HG03159 (cell line): ENCODE measurements at regions not wholly inside any gene's neighbourhood (a gene's known extent, or its start where the extent isn't known, plus 50 kb on each side); places are given as distances from the start of the nearest gene placed in this dataset.

ENCODE experiments used
- ATAC-seq: cut with Tn5 transposase; IDR thresholded peaks from one replicate; pipeline ENCODE4 v1.9.1; 2021; ENCODE audit warnings: mild to moderate bottlenecking, moderate library complexity; ENCODE audit not compliant: unreplicated experiment

GRCh38 chrX:113935518-113935917 is 648.4 kb upstream of the HTR2C start:
- no peak for ATAC-seq

DNA sequence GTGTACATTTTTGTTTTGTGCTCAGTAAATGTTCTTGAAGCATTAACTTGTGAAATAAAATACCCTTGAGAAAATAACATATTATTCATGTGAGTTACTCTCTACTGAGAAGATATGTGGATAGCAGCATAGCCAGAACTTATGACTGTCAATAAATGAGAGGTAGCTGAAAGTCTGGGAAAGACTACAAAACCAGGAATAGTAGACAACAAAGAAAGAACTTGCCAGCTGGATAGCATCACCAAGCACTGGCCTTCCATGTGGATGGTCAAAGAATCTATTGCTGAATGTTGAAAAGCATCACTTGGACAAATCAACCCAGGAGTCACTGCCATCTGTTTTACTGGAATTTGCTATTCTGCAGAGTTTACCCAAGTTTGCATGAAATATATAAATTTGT is 650.0 kb upstream of the HTR2C start:
- ATAC-seq = no peak

- ATAC-seq = peak; percentile 76
Observed at GRCh38 chrX:113929004-113929403, 654.9 kb upstream of the HTR2C start.

DNA sequence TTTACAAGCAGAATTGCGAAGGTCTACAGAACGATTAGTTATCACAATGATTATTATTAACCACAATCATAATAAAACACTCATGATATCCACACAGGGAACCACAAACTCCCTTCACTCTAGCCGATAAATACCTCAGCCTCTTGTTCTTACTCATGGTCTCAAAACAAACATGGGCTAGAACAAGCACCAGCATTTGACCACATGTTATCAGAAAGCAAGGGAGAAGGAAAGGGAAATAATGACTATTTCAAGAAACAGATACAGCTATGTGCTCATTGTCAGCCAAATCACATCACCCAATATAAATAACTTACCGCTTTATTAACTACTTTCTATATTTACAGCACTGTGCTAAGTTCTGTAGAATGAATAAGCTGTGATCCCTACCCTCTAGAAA is 663.2 kb upstream of the HTR2C start:
- no peak for ATAC-seq

- ATAC-seq = no peak
Observed at GRCh38 chrX:113919387-113919786, 664.5 kb upstream of the HTR2C start.

GRCh38 chrX:113906168-113906567 is 677.7 kb upstream of the HTR2C start:
- no peak for ATAC-seq

DNA sequence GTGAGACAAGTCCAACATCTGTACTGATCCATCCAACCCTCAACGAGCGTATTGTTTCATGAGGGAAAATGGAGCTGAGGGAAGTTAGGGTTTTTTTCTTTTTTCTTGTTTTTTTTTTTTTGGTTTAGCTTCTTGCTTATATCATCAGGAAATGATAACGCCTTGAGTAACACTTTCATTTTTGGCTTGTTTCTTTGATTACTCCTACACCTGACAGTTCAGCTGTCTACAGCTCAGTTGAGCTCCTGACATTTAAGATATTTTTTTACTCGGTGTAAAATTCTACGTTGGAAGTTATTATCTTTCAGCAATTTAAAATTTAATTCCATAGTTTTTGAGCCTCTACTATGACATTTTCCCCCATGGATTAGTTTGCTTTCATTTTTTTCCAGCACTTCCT is 691.0 kb upstream of the HTR2C start:
- ATAC-seq = no peak

DNA sequence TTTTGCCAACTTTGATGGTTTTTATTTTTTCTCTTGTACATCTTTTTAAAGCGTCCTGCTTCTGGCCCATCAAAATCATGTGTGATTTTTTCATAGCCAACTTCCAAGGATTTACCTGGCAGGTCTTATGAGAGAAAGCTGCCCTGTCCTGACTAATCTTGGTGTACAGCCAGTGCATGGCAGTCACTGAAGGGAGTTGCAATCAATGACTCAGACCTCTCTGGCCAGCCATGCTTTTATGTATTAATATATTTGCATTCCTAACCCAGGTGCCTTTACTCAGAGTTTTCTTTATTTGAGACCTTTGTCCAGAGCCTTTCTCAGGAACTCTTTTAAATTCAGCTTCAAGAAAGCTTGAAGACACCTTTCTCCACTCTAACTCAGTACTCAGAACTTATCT is 691.5 kb upstream of the HTR2C start:
- no peak for ATAC-seq

- no peak for ATAC-seq
Observed at GRCh38 chrX:113873056-113873455, 710.8 kb upstream of the HTR2C start.

DNA sequence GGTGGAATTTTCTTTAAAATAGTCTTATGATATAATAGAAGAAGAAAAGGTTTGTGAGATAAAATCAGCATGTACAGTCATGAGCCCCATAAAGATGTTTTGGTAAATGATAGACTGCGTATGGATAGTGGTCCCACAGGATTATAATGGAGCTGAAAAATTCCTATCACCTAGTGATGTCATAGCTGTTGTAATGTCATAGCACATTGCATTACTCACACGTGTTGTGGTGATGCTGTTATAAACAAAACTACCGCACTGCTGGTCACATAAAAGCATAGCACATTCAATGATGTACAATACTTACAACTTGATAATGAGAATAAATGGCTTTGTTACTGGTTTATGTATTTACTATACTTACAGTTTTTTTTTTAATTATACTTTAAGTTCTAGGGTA is 715.2 kb upstream of the HTR2C start:
- ATAC-seq = no peak

- ATAC-seq = no peak
Observed at GRCh38 chrX:113868177-113868576, 715.7 kb upstream of the HTR2C start.

- no peak for ATAC-seq
Observed at GRCh38 chrX:113849408-113849807, 734.5 kb upstream of the HTR2C start.

DNA sequence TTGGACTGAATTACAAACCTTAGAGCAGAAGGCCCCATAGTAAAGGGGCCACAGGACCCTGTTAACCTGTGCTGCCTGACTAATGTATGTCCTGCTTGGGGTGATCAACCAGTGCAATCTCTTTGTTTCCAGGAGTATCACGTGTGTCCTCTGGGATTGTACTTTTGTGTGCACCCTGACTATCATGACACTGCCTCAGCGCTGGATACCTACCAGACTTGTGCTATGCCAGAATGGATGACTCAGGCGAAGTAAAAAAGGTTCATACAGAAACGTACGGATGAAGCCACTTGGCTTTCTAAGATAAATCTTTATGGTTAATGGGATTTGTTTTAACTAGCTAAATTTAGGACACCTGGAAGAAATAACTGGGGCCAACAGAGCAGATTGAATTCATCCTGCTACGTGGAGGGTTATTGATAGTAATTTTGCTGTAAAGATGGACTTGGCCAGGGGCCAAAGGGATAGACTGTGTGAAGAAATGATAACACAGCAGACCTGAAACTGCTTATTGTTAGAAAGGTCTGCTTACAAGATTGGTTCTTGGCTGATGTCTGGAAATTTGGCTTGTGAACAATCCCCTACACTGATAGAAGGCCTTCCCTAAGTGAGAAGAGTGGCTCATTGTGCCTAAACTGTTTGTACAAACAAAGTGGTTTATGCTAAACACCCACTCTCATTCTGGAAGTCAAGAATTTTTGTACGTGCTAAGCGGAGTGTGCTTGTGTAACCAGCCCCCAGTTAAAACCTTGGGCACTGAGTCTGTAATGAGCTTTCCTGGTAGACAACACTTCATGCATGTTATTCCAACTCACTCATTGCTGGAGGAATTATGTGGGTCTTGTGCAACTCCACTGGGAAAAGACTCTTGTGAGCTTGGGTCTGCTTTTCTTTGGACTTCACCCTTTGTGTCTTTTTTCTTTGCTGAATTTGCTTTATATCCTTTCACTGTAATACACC is 750.5 kb upstream of the HTR2C start:
- no peak for ATAC-seq

DNA sequence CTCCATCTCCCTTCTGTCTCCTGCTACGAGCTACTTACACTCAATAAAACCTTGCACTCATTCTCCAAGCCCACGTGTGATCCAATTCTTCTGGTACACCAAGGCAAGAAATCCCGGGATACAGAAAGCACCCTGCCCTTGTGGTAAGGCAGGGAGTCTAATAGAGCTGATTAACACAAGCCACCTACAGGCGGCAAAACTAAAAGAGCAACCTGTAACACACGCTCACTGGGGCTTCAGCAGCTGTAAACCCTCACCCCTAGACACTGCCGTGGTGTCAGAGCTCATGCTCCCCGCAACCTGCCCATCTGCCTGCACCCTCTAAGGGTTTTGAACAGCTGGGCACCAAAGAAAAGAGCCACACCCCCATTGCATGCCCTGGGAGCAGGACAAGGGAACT is 755.4 kb upstream of the HTR2C start:
- ATAC-seq = no peak

GRCh38 chrX:113818346-113818745 is 765.5 kb upstream of the HTR2C start:
- ATAC-seq = no peak

DNA sequence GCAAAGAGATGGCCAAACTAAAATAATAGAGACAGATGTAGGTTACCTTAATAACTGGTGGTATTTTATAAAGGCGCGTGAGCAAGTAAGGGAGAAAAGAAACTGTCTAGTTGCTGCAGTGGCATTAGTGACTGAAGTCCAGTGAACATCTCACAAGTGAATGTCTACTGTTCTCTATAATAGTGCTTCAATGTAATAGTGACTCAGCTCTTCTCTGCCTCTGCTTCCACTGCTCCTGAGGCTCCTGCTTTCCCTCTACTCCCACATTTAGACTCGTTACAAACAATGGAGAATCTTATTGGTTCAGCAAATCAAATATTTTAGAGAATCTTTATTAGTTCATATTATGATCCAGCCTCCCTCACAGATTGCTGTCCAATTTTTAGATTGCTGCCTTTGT is 779.1 kb upstream of the HTR2C start:
- ATAC-seq = no peak

DNA sequence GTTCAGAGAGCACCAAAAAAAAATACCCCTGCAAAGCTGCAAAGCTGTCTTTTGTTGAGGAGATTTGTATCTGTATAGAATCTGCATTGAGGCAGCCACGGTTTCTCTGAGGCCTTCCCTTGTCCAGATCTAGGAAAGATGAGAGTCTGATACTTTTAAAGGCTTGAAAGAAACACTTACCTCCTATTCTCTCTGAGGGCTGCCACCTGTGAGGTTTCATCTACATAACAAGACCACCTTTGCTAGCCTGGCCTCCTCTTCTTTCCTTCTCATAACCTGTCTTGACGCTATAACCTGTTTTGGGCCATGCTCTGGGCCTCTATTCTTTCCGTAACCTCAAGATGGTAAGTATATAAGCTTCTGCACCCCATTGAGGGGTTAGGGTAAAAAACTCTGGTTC is 779.6 kb upstream of the HTR2C start:
- ATAC-seq = no peak

GRCh38 chrX:113802837-113803236 is 781.0 kb upstream of the HTR2C start:
- no peak for ATAC-seq

DNA sequence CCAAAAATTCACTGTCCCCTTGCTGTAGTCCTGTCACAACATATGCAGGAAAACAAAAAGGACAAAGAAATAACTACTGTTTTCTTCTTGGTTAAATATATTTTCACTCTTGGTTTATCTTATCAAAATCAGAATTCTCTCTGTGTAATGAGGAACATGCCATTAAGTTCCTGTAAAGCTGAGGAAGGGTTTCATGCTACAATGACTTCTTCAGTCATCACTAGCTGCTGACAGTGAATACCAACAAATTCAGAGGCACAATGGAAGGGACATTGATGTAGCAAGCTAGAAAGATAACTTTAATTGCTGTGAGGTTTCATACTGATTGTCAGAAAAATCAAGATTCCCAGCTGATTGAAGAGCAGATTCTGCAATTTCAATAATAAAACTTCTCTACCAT is 782.9 kb upstream of the HTR2C start:
- no peak for ATAC-seq

DNA sequence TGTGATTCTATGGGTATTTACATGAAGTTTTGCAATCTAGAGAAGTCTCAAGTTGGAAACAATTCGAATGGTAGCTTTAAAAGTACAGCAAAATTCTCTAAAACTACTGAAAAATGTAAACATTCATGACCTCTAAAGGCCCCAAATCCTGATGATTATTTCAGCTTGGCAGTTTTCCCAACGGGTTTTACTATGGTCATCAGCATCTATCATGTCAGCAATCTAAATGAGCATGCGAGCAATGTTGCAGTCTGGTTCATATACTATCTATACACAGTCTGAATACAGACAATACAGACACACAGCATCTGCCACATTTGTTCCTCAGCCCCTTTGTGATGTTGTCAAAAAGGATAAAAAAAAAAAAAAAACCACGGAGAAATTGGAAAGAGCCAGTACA is 790.3 kb upstream of the HTR2C start:
- no peak for ATAC-seq

- ATAC-seq = no peak
Observed at GRCh38 chrX:113790987-113791386, 792.9 kb upstream of the HTR2C start.

DNA sequence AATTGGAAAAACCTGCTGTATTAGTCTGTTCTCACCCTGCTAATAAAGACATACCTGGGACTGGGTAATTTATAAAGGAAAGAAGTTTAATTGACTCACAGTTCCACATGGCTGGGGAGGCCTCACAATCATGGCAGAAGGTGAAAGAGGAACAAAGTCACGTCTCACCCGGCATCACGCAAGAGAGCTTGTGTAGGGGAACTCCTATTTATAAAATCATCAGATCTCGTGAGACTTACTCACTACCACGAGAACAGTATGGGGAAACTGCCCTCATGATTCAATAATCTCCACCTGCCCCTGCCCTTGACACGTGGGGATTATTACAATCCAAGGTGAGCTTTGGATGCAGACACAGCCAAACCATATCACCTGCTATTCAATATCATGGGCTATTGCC is 799.1 kb upstream of the HTR2C start:
- peak; percentile 52 for ATAC-seq

DNA sequence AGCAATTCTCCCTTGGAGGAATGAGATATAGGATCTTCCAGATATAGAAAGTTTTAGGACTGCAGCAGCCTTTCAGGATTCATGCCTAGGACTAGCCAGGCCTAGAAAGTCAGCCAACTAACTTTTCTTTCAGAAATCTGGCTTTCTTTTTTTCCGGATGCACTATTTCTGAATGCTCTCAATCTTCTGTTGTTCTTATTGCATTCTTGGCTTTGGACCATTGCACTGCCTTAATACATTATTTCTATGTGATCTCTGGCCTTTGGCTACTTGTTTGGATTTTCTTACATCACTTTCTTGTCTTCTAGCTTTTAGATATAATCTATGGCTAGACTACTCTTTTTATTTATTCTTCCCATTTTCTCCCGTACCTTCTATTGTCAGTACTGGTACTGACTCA is 813.1 kb upstream of the HTR2C start:
- ATAC-seq = no peak
